ENCODE measurements at regions not wholly inside any gene's neighbourhood (a gene's known extent, or its start where the extent isn't known, plus 50 kb on each side); places are given as distances from the start of the nearest gene placed in this dataset.

- TF ChIP-seq CTCF (conservative IDR thresholded peaks at IDR 0.05 in 1 of 2, IDR thresholded peaks at IDR 0.05 in 1 of 2; ENCODE audit: extremely low read depth in 1 of 2, insufficient read depth in 1 of 2, low read depth in 1 of 2, low read length in 2 of 2) (no peak), EZH2 (IDR thresholded peaks at IDR 0.05; ENCODE audit: borderline replicate concordance, low read length) (no peak)
These were observed 771.4 kb downstream of the AACS start for GRCh38 chr12:125836647-125837046.

Measured in mammary epithelial cell (primary cell).